GM12873 (cell line): ENCODE measurements at regions not wholly inside any gene's neighbourhood (a gene's known extent, or its start where the extent isn't known, plus 50 kb on each side); places are given as distances from the start of the nearest gene placed in this dataset.

Source experiments
- TF ChIP-seq, protein P1 (sequence below): IDR thresholded peaks from 2 replicates; pipeline ENCODE4 v1.5.1; 2012; ENCODE audit warnings: low read depth, mild to moderate bottlenecking, moderate library complexity, low read length, control low read depth; ENCODE audit not compliant: insufficient read depth; ENCODE audit errors: missing control alignments

DNA sequence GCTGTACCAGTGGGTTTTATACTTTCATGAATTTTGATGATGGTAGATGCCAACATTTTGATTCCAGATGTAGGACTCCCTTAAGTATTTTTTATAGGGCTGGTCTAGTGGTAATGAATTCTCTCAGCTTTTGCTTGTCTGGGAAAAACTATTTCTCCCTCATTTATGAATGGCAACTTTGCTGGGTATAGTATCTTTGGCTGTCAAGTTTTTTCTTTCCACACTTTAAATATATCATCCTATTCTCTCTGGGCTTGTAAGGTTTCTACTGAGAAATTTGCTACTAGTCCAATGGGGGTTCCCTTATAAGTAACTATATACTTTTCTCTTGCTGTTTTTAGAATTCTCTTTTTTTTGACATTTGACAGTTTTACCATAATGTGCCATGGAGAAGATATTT, 629.3 kb downstream of the NR2F1-AS1 start:
- TF ChIP-seq, protein P1, sequence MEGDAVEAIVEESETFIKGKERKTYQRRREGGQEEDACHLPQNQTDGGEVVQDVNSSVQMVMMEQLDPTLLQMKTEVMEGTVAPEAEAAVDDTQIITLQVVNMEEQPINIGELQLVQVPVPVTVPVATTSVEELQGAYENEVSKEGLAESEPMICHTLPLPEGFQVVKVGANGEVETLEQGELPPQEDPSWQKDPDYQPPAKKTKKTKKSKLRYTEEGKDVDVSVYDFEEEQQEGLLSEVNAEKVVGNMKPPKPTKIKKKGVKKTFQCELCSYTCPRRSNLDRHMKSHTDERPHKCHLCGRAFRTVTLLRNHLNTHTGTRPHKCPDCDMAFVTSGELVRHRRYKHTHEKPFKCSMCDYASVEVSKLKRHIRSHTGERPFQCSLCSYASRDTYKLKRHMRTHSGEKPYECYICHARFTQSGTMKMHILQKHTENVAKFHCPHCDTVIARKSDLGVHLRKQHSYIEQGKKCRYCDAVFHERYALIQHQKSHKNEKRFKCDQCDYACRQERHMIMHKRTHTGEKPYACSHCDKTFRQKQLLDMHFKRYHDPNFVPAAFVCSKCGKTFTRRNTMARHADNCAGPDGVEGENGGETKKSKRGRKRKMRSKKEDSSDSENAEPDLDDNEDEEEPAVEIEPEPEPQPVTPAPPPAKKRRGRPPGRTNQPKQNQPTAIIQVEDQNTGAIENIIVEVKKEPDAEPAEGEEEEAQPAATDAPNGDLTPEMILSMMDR, result no peak

DNA sequence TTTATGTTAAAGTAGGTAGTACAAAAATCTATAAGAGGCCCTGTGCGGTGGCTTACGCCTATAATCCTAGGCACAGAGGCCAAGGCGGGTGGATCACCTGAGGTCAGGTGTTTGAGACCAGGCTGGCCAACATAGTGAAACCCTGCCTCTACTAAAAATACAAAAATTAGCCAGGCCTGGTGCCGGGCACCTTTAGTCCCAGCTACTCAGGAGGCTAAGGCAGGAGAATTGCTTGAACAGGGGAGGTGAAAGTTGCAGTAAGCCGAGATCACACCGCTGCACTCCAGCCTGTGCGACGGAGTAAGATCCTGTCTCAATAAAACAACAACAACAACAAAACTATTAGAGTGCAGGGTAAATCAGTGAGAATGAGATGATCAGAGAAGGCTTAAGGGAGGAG, 634.5 kb downstream of the NR2F1-AS1 start:
- TF ChIP-seq, protein P1, result no peak

DNA sequence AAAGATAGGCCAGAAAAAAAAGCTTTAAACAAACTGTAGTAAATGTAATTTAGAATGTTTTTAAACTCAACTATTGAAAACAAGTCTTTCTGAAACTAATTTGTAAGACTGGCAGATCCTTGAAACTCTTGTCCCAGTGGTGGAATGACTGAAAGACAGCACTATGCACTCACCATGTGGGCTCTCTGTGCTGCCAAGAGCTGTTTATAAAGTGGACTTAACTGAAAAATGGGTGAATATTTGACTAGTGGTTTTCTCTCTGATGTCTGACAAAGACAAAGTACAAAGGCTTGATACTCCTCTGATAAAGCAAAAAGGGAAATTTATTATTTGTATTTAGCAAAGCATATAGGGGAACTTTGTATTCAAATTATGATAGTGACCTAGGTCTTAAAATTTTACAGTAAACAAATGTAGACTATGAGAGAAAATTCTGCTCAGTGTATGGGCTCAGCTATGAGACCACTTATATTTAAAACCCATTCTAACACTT, 635.4 kb downstream of the NR2F1-AS1 start:
- TF ChIP-seq, protein P1, result no peak

DNA sequence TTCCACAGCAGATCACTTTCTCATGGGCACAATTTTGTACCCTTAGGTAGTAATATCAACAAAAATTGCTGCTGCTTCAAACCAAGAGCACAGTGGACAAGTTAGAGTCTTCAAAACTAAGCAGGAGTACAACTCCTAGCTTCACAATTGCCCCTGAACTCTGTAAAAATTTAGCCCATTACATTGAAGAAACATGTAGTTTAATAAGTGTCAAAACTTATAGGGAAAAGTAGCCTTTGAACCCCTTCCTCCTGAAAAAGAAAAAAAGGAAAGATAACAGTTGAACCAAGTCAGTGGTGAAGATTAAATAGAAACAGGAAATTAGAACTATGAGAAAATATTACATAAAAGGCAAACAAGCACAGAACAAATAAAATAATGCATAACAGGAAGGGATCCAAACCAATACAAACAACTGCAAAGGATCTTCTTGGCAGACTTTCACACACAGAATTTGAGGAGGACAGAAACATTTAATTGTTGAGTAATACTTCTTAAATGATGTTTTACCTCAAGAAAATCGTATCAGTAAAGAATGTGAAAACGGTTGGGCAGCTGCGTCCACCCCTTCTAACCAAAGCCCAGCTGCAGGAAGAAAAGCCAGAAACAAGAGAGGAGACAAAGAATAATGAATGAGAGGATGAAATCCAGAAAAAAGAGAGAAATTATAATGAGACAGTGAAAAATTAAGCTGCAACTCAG, 636.0 kb downstream of the NR2F1-AS1 start:
- TF ChIP-seq, protein P1, result no peak

DNA sequence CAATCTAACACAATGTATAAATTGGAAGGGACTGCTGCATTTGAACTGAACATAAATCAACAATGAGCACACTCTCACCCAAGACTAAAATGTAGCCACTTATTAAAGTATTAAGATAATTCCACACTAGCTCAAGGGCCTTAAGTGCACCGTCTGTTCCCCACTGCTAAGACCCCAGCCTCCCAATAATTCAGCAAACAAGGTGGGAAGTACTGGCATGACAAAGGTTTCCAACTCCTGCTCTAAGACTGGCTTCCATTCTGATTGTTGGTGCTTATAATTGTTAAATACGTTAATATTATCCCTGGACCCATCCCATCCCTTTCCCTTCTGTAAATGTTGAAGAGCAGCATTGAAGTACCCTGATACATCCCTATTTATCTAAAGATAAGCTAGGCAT, 636.7 kb downstream of the NR2F1-AS1 start:
- TF ChIP-seq, protein P1, result no peak

DNA sequence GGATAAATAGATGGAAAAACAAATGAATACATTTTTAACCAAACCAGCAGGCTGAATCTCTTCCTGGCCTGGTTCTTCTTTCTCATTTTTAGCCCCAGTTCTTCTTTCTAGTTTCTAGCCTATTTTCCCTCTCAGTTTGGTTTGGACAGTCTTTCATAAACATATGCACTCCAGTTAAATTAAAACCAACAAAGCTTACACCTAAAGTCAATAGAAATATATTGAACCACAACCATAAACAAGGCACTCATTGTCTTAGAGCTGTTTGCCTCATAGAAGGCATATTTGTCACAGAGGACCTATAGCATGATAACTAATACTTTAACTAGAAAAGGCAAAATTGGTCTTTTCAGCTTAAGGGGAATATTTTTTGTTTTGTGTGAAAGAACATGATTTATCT, 638.3 kb downstream of the NR2F1-AS1 start:
- TF ChIP-seq, protein P1, result no peak

DNA sequence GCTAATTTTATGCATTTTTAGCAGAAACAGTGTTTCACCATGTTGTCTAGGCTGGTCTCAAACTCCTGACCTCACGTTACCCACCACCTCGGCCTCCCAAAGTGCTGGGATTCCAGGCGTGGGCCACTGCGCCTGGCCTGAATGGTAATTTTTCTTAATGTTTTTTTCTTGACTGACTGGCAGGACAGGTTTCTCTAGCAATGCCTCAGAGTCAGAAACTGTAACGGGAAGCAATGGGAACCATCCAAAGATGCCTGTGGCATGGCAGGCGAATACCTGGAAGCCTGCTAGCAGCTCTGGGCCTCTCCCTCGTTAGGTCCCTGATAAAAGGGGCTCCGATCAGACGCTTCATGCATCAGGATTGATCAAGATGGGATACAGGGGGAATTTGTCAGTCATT, 639.2 kb downstream of the NR2F1-AS1 start:
- TF ChIP-seq, protein P1, result no peak
